T-helper 2 cell treated with Interferon-gamma antibody and Interleukin-4, amounts not matched to agents 5 μg/mL and 100 μg/mL, for 36 hours (primary cell): ENCODE measurements at regions not wholly inside any gene's neighbourhood (a gene's known extent, or its start where the extent isn't known, plus 50 kb on each side); places are given as distances from the start of the nearest gene placed in this dataset.

Experiments used
- DNase-seq: peaks from one replicate; pipeline ENCODE4 v3.0.0; 2021; ENCODE audit warnings: low spot score
- H3K27ac Mint-ChIP-seq: one replicate; pipeline ENCODE4 v1.8.0; 2021; ENCODE audit warnings: mild to moderate bottlenecking, mixed read lengths
- H3K27me3 Mint-ChIP-seq: one replicate; pipeline ENCODE4 v1.8.0; 2021; ENCODE audit warnings: low read depth, mixed read lengths
- H3K36me3 Mint-ChIP-seq: one replicate; pipeline ENCODE4 v1.8.0; 2021; ENCODE audit warnings: low read depth, mixed read lengths
- H3K4me1 Mint-ChIP-seq: one replicate; pipeline ENCODE4 v1.8.0; 2021; ENCODE audit warnings: low read depth, mixed read lengths
- H3K4me3 Mint-ChIP-seq: one replicate; pipeline ENCODE4 v1.8.0; 2022; ENCODE audit warnings: mild to moderate bottlenecking, moderate library complexity, mixed read lengths
- H3K9me3 Mint-ChIP-seq: one replicate; pipeline ENCODE4 v1.8.0; 2021; ENCODE audit warnings: mixed read lengths

DNA sequence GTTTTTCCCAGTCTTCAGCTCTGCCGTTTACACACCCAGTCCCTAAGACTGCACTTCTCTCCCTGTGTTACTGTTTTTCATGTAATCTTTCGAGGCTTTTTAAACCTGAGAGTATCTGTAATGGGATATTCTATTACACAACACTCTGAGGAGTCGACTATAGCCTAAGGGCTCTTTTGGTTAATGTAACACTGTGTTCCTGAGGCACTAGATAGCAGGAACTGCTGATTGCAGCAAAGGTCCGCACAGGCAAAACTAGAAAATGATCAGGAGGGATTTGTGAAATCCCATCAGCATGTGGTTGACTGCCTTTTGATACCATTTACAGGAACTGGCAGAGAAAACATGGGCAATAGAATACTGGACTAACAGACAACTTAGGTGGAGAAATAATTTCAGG is 512.3 kb upstream of the RAG2 start:
- H3K27ac Mint-ChIP-seq = no peak overlapping the region
- H3K9me3 Mint-ChIP-seq = no peaks in the 10 kb centered on the region
- no peaks in the 10 kb centered on the region for H3K4me1 Mint-ChIP-seq
- H3K27me3 Mint-ChIP-seq = no peaks in the 10 kb centered on the region
- no peak for DNase-seq
- H3K4me3 Mint-ChIP-seq = no peak overlapping the region
- H3K36me3 Mint-ChIP-seq = no peaks in the 10 kb centered on the region

DNA sequence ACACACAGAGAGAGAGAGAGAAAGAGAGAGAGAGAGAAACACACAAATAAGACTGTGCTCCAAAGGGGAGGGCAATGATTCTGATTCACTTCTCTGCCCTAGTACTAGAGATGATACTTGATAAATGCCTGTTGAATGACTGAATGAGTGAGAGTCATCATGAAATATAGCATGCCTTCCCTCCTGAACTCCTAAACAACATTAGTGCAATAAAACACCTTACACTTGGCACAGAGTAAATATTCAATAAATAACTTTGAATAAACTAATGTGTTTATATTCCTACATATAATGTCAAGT is 511.2 kb upstream of the RAG2 start:
- H3K4me3 Mint-ChIP-seq = no peak overlapping the region
- H3K36me3 Mint-ChIP-seq = no peaks in the 10 kb centered on the region
- H3K4me1 Mint-ChIP-seq = no peaks in the 10 kb centered on the region
- no peak overlapping the region for H3K27ac Mint-ChIP-seq
- H3K27me3 Mint-ChIP-seq = no peaks in the 10 kb centered on the region
- no peaks in the 10 kb centered on the region for H3K9me3 Mint-ChIP-seq
- no peak for DNase-seq

DNA sequence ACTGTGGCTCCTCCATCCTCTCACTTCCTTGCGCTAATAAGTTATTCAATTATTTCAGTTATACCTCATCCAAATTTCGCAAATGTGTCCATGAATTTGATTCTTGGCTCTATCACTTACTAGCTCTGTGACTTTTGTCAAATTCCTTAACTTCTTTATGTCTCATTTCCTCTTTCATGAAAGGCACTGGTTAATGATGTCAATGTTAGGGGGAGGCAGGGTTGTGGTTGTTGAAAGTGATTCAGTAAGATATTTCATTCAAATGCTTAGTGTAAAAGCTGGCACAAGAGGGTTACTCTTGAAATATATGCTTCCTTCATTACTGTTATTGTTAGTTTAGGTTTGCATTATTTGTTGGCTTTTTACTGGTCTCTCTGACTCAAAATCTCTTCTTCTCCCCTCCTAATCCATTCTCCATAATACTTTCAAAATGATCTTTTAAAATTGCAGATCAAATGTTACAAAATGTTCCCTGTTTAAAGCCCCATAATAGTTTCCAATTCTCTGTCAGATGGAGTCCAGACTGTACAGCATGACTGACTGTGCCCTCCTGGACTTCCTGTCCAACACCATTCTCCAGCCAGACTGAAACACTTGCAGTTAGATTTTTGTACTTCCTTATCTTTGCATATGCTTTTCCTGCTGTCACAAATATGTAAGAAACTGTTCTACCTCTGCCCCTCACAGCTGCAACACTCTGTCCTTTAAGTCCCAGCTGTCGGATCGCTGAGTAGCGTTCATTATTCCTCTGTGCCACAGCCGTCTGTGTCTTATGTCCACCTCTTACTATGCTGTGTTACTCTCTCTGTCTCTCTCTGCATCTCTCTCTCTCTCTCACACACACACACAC is 510.6 kb upstream of the RAG2 start:
- Mint-ChIP-seq H3K27ac (no peak overlapping the region), H3K36me3 (no peaks in the 10 kb centered on the region), H3K9me3 (no peaks in the 10 kb centered on the region), H3K4me3 (no peak overlapping the region), H3K4me1 (no peaks in the 10 kb centered on the region), H3K27me3 (no peaks in the 10 kb centered on the region)
- DNase-seq = no peak

DNA sequence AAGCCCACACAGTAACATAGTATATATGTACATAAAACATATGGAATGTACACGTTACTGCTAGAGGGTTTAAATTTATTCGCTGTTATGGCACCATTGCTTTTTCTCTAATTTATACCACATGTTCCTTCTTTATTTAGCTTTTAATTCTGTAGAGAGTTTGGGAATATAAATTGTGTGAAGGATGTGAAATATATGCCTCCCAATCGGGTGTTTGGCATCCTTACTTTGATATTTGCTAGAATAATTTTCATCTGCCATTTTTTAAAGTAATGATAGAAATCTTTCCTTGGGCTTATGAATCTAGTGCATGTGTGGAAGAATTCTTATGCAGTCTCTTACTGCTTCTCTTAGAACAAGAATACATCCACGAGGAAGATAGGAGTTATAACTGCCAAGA is 509.8 kb upstream of the RAG2 start:
- H3K27ac Mint-ChIP-seq = no peak overlapping the region
- DNase-seq = no peak

DNA sequence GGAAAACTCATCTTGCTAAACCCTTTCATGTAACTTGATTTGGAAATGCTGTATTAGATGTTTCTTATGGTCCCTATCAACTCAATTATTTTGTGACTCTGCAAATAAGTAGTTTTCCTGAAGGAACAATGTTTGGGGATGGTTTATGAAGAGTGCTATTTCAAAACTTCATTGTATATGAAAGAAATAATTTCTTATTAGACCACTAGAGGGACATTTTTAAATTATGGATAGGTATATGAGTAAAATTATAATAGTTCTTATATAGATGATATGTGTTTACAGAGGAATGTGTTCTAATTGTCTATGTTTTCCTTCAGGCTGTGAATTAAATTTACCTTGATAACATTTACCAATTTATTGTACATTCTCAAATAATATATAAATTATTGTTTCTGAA is 509.4 kb upstream of the RAG2 start:
- H3K27me3 Mint-ChIP-seq = no peaks in the 10 kb centered on the region
- H3K4me3 Mint-ChIP-seq = no peak overlapping the region
- H3K4me1 Mint-ChIP-seq = no peaks in the 10 kb centered on the region
- H3K9me3 Mint-ChIP-seq = peaks cover 2% of the 10 kb centered on the region
- H3K27ac Mint-ChIP-seq = no peak overlapping the region
- DNase-seq = no peak
- H3K36me3 Mint-ChIP-seq = no peaks in the 10 kb centered on the region

More for the DNA sequence above, 509.8 kb upstream of the RAG2 start:
- Mint-ChIP-seq H3K36me3 (no peaks in the 10 kb centered on the region), H3K9me3 (no peaks in the 10 kb centered on the region), H3K27me3 (no peaks in the 10 kb centered on the region), H3K4me3 (no peak overlapping the region), H3K4me1 (no peaks in the 10 kb centered on the region)

DNA sequence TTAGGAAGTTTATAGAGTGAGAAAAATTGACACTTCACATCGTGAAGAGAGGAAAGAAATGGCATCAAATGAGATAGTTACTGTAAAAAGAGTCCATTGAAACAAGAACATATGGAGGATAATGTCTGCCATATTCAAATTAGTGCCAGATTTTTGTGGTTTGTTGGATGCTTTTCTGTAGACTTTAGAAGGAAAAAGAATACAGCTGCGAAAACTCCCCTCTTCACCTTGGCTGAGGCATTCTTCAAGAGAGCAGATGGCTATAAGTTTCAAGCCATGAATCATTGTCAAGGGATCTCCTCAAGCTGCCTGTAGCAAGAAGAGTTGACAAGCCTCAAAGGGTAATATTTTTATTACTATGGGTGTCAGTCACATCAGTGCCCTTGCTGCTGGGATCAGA is 507.4 kb upstream of the RAG2 start:
- Mint-ChIP-seq H3K36me3 (no peaks in the 10 kb centered on the region), H3K9me3 (peaks cover 5% of the 10 kb centered on the region), H3K4me3 (no peak overlapping the region), H3K27me3 (no peaks in the 10 kb centered on the region), H3K4me1 (no peaks in the 10 kb centered on the region), H3K27ac (no peak overlapping the region)
- no peak for DNase-seq

DNA sequence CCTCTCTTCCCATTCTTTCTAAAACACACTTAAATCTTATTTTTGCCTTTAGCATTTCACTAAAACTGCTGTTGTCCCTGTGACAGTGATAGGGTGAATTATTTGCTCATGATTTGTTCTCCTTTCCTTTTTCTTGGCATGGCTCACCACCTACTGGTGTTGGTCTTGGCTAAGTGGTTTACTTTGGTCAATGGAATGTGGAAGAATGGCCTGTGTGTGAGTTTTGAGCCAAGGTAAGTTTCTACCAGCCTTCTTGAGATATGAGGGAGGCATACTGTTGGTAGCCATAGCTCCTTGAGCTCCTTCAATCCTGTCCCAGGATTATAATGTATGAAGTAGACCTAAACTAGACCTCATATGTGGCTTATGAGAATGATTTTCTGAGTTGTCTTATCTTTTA is 506.3 kb upstream of the RAG2 start:
- H3K4me3 Mint-ChIP-seq = no peak overlapping the region
- no peak overlapping the region for H3K27ac Mint-ChIP-seq
- H3K36me3 Mint-ChIP-seq = no peaks in the 10 kb centered on the region
- no peaks in the 10 kb centered on the region for H3K27me3 Mint-ChIP-seq
- peaks cover 5% of the 10 kb centered on the region for H3K9me3 Mint-ChIP-seq
- DNase-seq = no peak
- no peaks in the 10 kb centered on the region for H3K4me1 Mint-ChIP-seq

DNA sequence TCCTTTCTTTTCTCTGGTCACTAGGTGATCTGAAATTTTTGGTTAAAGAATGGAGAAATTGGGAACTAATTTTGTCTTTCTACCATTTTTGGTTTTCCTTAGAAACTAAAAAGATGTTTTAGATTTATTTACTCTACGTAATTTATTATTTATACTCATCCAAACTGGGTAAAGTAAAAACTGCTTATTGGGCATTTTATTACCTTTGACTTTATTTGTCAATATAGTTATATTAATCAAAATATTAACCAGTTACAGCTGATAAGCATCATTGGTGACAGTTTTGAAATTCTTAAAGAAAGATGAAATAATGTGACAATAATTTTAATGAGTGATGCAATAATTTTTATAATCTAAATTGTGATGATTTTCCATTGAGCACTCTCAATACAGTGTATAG is 502.0 kb upstream of the RAG2 start:
- DNase-seq = no peak
- Mint-ChIP-seq H3K27ac (no peak overlapping the region), H3K27me3 (no peaks in the 10 kb centered on the region), H3K4me3 (no peak overlapping the region), H3K36me3 (no peaks in the 10 kb centered on the region), H3K9me3 (peaks cover 5% of the 10 kb centered on the region), H3K4me1 (no peaks in the 10 kb centered on the region)

DNA sequence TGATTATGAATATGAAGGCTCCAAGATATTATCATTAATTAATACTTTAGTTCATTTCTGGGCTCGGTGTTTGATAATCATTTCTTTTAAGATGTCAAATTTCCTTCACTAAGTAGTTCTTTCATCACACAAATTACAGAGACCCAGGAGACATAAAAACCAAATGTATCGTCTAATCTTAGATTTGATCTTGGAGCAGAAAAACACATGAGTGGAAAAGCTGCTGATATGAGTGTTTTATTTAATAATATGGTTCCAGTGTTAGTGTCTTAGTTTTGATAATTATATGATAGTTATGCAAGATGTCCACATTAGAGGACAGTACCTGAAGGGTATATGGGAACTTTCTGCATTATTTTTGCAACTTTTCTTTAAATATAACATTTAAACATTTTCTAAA is 494.5 kb upstream of the RAG2 start:
- Mint-ChIP-seq H3K27ac (no peak overlapping the region), H3K36me3 (no peaks in the 10 kb centered on the region), H3K9me3 (no peaks in the 10 kb centered on the region), H3K4me1 (no peaks in the 10 kb centered on the region), H3K27me3 (no peaks in the 10 kb centered on the region), H3K4me3 (no peak overlapping the region)
- no peak for DNase-seq

DNA sequence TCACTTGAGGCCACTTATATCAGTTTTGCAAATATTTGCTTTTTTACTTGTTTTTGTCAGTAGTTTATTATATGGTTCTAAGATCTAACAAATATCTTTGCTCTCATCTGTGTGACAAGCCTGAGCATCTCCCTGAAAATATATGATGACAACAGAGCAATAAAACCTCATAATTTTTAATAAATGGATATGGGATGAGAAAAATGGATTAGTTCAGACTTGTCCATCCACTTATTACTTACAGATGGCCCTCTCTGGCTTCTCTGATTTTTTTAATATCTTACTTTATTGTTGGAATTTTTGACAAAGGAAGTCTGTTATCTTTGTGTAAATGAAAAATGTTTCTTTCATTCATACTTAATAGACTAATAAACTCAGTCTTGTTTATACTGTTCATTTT is 491.4 kb upstream of the RAG2 start:
- Mint-ChIP-seq H3K27me3 (no peaks in the 10 kb centered on the region), H3K36me3 (no peaks in the 10 kb centered on the region), H3K27ac (no peak overlapping the region), H3K4me3 (no peak overlapping the region), H3K4me1 (no peaks in the 10 kb centered on the region), H3K9me3 (no peaks in the 10 kb centered on the region)
- no peak for DNase-seq

DNA sequence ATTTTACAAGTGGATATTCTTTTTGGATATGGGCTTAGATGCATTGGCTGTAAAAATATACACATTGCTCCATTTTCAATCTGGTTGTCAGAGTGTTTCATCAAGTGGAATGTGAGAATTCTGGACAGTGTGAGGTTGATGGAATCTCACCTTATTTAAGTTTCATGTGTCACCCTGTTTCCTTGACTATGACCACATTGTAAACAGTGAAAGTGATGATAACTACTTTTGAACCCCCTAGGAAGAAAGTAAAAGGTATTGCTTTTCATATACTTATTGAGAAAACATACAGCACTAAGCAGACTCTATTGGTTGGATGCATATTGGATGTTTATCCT is 490.5 kb upstream of the RAG2 start:
- Mint-ChIP-seq H3K27me3 (no peaks in the 10 kb centered on the region), H3K4me1 (no peaks in the 10 kb centered on the region), H3K9me3 (peaks cover 3% of the 10 kb centered on the region), H3K27ac (no peak overlapping the region), H3K4me3 (no peak overlapping the region), H3K36me3 (no peaks in the 10 kb centered on the region)
- DNase-seq = no peak

DNA sequence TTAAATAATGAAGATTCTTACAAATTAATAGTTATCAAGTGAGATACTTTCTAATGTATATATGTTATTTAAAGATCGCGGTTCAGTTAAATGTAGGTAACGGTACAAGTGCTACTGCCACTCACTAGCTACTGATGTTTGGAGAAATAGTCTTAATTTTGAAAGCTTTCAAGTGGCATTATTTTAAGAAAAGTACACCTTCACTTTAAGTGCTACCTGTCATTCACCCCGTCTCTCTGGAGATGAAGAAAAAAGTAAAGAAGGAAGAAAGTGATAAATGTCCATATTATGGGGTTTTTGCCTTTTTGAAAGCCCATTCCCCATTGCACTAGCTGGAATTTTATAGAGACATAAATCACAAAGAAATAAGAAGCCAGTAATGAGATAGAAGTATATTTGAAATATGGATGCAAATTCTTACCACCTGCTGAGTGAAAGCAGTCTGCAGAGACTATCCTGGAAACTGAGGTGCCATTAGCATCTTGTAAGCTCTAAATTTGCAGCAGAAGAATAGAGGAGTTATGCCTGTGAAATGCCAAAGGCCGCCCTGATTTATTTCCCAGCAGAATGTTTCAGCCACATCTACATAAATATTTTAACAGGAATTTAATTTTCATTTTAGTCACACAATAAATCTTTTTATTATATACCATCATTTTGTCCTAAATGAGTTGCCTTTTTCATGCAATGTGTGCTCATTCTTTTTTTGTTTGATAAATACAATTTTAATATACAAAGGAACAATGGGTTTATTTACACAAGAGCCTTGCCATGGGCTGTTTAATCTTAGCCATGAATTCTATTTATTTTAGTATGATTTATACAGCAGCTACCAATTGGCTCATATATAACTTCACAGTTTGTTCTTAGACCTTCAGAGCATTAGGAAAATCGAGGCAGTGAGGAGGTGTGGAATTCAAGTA is 489.9 kb upstream of the RAG2 start:
- H3K9me3 Mint-ChIP-seq = peaks cover 7% of the 10 kb centered on the region
- H3K4me1 Mint-ChIP-seq = no peaks in the 10 kb centered on the region
- no peak overlapping the region for H3K27ac Mint-ChIP-seq
- no peaks in the 10 kb centered on the region for H3K36me3 Mint-ChIP-seq
- H3K27me3 Mint-ChIP-seq = no peaks in the 10 kb centered on the region
- no peak overlapping the region for H3K4me3 Mint-ChIP-seq
- no peak for DNase-seq

DNA sequence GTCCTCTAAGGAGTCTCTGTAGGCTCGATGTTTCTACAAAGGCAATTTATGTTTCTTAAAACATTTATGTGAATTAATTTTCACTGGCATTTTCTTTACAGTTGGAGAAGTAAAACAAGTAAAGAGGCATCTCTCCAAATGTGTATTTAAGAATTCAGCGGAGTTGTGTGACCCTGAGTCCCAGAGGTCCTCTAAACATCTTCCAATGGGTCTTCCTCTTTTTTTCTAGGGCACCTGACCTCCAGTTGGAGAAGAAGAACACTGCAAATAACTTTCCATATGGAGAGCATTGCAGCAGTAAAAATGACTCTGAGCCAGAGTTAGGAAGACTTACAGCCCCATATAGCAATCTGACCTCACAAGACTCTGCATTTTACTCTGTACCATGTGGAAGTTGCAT is 480.5 kb upstream of the RAG2 start:
- H3K4me3 Mint-ChIP-seq = no peak overlapping the region
- no peaks in the 10 kb centered on the region for H3K4me1 Mint-ChIP-seq
- no peaks in the 10 kb centered on the region for H3K27me3 Mint-ChIP-seq
- H3K36me3 Mint-ChIP-seq = no peaks in the 10 kb centered on the region
- peaks cover 19% of the 10 kb centered on the region for H3K9me3 Mint-ChIP-seq
- no peak for DNase-seq
- H3K27ac Mint-ChIP-seq = no peak overlapping the region

DNA sequence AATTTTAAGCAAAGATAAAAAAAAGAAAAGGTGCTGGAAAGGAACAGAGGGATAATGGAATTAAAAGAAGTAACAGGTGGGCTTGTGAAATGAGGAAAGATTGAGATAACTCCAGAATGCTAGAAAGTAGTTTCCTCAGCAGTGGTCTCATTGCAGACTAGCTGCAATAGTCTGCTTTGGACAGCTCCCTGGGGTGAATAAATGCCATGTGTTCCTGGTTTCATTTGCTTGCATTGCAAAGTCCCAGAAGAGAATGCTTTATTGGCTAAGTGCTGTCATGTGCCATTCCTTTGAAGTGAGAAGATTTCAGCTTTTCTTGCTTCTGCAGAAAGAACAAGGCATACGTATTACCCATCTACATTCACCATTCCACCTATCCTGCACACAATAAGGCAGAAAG is 478.8 kb upstream of the RAG2 start:
- Mint-ChIP-seq H3K4me1 (no peaks in the 10 kb centered on the region), H3K27me3 (no peaks in the 10 kb centered on the region), H3K4me3 (no peak overlapping the region)

More for the DNA sequence above, 478.8 kb upstream of the RAG2 start:
- Mint-ChIP-seq H3K9me3 (peaks cover 12% of the 10 kb centered on the region), H3K36me3 (no peaks in the 10 kb centered on the region), H3K27ac (no peak overlapping the region)
- DNase-seq = no peak
